OCI-LY7 (cell line): ENCODE measurements at regions not wholly inside any gene's neighbourhood (a gene's known extent, or its start where the extent isn't known, plus 50 kb on each side); places are given as distances from the start of the nearest gene placed in this dataset.

ENCODE experiments used
- CTCF ChIP-seq: fragments of 200-600 bp; sonication (generic); conservative IDR thresholded peaks from 2 replicates; pipeline ENCODE4 v1.5.1; 2014; ENCODE audit warnings: mild to moderate bottlenecking, antibody characterized with exemption, low read length, moderate library complexity, mixed read lengths
- EZH2phosphoT487 ChIP-seq: fragments of 200-600 bp; sonication (generic); IDR thresholded peaks from 2 replicates; pipeline ENCODE4 v1.6.1; 2018; ENCODE audit warnings: low read depth, borderline replicate concordance, mild to moderate bottlenecking, mixed run types, antibody characterized with exemption, low read length, moderate library complexity, mixed read lengths

- TF ChIP-seq CTCF (no peak), EZH2phosphoT487 (no peak)
These were observed 241.6 kb upstream of the GPR26 start for GRCh38 chr10:123424537-123424936.
